ENCODE measurements at regions not wholly inside any gene's neighbourhood (a gene's known extent, or its start where the extent isn't known, plus 50 kb on each side); places are given as distances from the start of the nearest gene placed in this dataset.

DNA sequence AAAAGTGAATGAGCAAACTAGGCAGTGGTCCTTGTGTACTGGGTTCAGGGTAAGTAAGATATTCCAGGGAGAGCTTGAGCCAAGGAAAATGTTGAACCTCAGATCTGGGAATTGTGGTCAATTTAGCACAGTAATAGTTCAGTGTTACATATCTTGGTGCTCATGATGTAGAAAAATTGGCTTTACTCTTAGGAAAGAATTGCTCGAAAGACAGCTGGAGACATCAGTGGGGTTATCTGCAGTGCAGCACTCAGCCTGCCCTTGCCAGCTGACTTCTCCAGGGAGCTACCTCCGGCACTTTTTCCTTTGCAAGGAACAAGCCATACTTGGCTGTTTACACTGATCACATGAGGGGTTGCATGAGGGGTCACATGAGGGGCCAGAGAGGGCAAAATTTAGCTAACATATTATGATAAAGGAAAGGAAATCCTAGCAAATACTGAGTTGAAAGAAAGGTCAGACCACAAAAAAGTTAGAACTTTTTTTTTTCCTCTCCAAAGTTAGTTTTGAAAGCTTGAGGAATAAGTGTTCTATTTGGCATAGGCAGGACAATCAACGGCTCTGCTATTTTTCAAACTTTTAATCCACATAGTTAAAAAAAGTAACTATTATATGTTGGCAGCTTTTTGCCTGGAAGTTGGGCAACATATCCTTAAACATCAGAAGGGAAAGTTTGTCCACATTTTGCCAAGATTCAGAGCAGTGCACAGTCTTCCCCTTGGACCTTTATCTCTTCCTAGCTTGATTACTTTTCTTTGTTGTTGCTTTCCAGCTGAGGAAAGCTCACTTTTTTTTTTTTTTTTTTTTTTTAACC, 92.4 kb downstream of the COL6A6 start:
- ChIA-PET POLR2A (no interaction called here), CTCF (interaction anchor here (0.6 to 1.1 kb wide), 2 partner anchors 25 to 812 kb away, joined by 3 read pairs; no protein-coding TSS in a partner anchor)
- no peak for TF ChIP-seq ARNT (IDR thresholded peaks at IDR 0.05)
- no peak for TF ChIP-seq CTBP1 (IDR thresholded peaks at IDR 0.05; ENCODE audit: borderline replicate concordance)
- TF ChIP-seq, protein P1, sequence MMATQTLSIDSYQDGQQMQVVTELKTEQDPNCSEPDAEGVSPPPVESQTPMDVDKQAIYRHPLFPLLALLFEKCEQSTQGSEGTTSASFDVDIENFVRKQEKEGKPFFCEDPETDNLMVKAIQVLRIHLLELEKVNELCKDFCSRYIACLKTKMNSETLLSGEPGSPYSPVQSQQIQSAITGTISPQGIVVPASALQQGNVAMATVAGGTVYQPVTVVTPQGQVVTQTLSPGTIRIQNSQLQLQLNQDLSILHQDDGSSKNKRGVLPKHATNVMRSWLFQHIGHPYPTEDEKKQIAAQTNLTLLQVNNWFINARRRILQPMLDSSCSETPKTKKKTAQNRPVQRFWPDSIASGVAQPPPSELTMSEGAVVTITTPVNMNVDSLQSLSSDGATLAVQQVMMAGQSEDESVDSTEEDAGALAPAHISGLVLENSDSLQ (IDR thresholded peaks at IDR 0.05), result no peak
- TF ChIP-seq L3MBTL2 (conservative IDR thresholded peaks at IDR 0.05), result no peak
- no peak for DNase-seq (ENCODE audit: extremely low spot score)

DNA sequence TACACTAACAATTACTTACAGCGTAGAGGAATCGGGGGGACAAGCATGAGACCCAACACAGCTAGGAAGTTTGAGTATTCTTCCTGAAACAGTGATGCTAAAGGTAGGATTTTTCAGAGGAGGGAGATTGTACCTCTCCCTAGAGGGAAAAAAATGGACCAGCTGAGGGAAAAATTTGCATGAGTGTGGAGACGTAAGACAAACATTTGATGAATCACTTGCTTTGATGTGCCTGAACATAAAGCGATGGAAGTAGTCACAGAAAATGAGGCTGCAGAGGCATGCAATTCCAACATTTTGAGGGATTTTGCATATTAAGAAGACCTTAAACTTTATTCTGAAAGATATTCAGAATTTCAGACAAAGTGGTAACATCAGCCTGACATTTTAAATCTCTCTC, 102.2 kb downstream of the COL6A6 start:
- POLR2A ChIA-PET, result no interaction called here
- DNase-seq (ENCODE audit: extremely low spot score), result no peak
- CTCF ChIA-PET, result no interaction called here
- TF ChIP-seq SP1 (IDR thresholded peaks at IDR 0.05), result no peak

DNA sequence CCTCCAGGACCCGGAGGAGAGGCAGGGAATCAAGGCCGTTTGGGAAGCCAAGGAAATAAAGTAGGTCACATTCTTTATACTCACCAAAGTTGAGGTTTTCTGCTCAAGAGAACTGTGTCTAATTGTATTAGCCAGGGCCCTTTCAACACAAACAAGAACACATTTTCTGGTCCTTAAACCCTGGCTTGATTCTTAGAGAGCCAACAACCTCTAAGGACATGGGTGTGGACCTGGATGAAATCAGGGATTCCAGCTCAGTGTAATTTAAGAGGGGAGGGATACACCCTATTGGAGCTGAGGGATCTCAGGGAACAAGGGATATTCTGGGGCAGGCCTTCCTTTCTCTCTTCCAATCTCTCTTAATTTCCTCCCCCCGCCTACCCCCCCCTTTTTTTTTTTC, 104.8 kb downstream of the COL6A6 start:
- ChIA-PET POLR2A (no interaction called here), CTCF (no interaction called here)
- DNase-seq (ENCODE audit: extremely low spot score), result no peak
- no peak for TF ChIP-seq FOXM1 (IDR thresholded peaks at IDR 0.05; ENCODE audit: borderline replicate concordance)
- TF ChIP-seq FOXA1 (IDR thresholded peaks at IDR 0.05), result no peak
- no peak for TF ChIP-seq BHLHE40 (IDR thresholded peaks at IDR 0.05; ENCODE audit: borderline replicate concordance)
- TF ChIP-seq CTBP1 (IDR thresholded peaks at IDR 0.05; ENCODE audit: borderline replicate concordance), result no peak
- TF ChIP-seq, protein P1 (IDR thresholded peaks at IDR 0.05), result no peak
- TF ChIP-seq SP1 (IDR thresholded peaks at IDR 0.05), result no peak
- no peak for TF ChIP-seq NFRKB (IDR thresholded peaks at IDR 0.05)
- TF ChIP-seq LEF1 (IDR thresholded peaks at IDR 0.05; ENCODE audit: borderline replicate concordance), result no peak
- no peak for TF ChIP-seq HDGF (IDR thresholded peaks at IDR 0.05; ENCODE audit: borderline replicate concordance)
- TF ChIP-seq ZNF384 (IDR thresholded peaks at IDR 0.05), result no peak
- TF ChIP-seq L3MBTL2 (conservative IDR thresholded peaks at IDR 0.05), result no peak
- no peak for TF ChIP-seq ARNT (IDR thresholded peaks at IDR 0.05)

DNA sequence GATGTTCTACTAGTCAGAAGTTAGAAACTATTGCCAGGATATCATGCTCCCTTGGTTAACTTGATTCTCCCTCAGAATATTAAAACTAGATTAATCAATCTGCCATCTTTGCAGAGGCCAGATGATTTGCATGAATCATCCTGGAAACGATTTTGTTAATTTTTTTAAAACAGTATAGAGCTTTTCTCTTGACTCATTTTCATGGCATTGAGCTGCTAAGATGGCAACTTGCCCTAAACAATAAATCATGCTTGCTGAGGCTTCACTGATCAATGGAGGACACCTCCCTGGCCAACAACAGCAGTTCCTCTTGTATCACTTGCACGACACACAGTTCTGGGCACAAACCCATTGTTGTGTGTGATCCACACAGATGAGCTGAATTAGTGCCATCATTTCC, 109.1 kb downstream of the COL6A6 start:
- no peak for DNase-seq (ENCODE audit: extremely low spot score)
- POLR2A ChIA-PET, result no interaction called here
- TF ChIP-seq SUZ12 (IDR thresholded peaks at IDR 0.05) (no peak), FOXA1 (IDR thresholded peaks at IDR 0.05) (no peak), SP1 (IDR thresholded peaks at IDR 0.05) (no peak), L3MBTL2 (conservative IDR thresholded peaks at IDR 0.05) (no peak), FOXK2 (IDR thresholded peaks at IDR 0.05) (no peak), ZNF384 (IDR thresholded peaks at IDR 0.05) (no peak), LEF1 (IDR thresholded peaks at IDR 0.05; ENCODE audit: borderline replicate concordance) (no peak), TARDBP (IDR thresholded peaks at IDR 0.05) (no peak), BHLHE40 (IDR thresholded peaks at IDR 0.05; ENCODE audit: borderline replicate concordance) (no peak), HDGF (IDR thresholded peaks at IDR 0.05; ENCODE audit: borderline replicate concordance) (no peak), ARNT (IDR thresholded peaks at IDR 0.05) (no peak), ELF4 (IDR thresholded peaks at IDR 0.05) (no peak), CTBP1 (IDR thresholded peaks at IDR 0.05; ENCODE audit: borderline replicate concordance) (no peak), NFRKB (IDR thresholded peaks at IDR 0.05) (no peak)
- TF ChIP-seq, protein P1 (IDR thresholded peaks at IDR 0.05), result no peak
- CTCF ChIA-PET, result no interaction called here

DNA sequence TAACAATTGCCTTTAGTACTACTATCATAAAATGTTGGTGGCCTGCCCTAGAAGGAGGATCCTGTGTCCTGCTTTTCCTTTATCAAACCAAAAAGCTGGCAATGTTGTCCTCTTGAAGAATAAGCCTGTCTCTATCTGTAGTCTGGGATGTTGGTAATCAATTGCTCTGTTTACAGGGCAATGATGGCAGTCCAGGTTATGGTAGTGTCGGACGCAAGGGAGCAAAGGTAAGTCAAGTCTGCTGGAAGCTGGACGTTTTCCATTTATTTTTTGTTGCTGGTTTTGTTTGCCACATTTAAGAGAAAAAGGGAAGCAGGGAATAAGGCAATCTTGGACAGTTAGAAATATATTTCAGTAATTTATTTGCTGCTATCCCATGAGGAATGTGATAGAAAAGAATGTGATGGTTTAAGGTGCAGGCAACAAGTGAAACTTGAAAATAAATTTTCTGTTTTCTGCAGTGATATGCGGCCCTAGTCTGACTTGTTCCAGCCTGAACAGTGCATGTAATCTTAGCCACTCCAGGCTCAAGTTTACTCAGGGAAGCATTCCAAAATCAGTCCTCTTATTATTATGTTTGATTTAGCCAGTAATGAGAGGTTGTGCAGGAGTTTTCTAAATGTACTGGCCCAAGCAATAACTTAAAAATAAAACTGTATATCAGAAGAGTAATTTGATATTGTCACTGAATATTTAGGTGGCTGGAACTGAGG, 110.3 kb downstream of the COL6A6 start:
- POLR2A ChIA-PET, result no interaction called here
- no peak for DNase-seq (ENCODE audit: extremely low spot score)
- no peak for TF ChIP-seq L3MBTL2 (conservative IDR thresholded peaks at IDR 0.05)
- no peak for TF ChIP-seq BHLHE40 (IDR thresholded peaks at IDR 0.05; ENCODE audit: borderline replicate concordance)
- CTCF ChIA-PET, result no interaction called here

DNA sequence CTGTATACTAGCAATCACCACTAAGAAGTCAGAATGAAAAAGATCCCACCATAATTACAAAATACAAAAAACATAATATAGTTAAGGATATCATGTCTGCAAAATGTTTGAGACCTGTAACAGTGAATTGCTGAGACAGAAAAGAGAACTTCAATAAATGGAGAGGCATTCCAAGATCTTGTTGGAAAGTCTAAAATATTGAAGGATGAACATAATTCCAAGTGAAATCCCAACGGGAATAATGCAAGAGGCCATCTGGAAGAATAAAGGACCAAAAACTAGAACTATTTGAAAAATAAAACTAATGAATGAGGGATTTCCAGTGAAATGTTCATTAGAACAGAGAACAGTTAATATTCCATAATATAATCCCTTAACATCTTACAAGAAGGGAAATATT, 110.9 kb downstream of the COL6A6 start:
- no peak for DNase-seq (ENCODE audit: extremely low spot score)
- TF ChIP-seq L3MBTL2 (conservative IDR thresholded peaks at IDR 0.05) (no peak), NFRKB (IDR thresholded peaks at IDR 0.05) (no peak), LEF1 (IDR thresholded peaks at IDR 0.05; ENCODE audit: borderline replicate concordance) (no peak), ARNT (IDR thresholded peaks at IDR 0.05) (no peak), TARDBP (IDR thresholded peaks at IDR 0.05) (no peak), CTBP1 (IDR thresholded peaks at IDR 0.05; ENCODE audit: borderline replicate concordance) (no peak), HDGF (IDR thresholded peaks at IDR 0.05; ENCODE audit: borderline replicate concordance) (no peak)
- TF ChIP-seq, protein P1 (IDR thresholded peaks at IDR 0.05), result no peak
- ChIA-PET POLR2A (no interaction called here), CTCF (no interaction called here)
